Stimulated activated CD8-positive, alpha-beta memory T cell treated with anti-CD3 and anti-CD28 coated beads, Interleukin-15, amount 100 ng/mL, for 48 hours (primary cell): ENCODE measurements at regions not wholly inside any gene's neighbourhood (a gene's known extent, or its start where the extent isn't known, plus 50 kb on each side); places are given as distances from the start of the nearest gene placed in this dataset.

Experiments
- DNase-seq, 2 donors: peaks; one replicate each; pipeline ENCODE4 v3.0.0-alpha.2; 2020; ENCODE audit warnings: low read depth in 2 of 2

- no peak for DNase-seq
Measured at GRCh38 chr4:124469981-124470380, 242.6 kb downstream of the ANKRD50 start.

DNA sequence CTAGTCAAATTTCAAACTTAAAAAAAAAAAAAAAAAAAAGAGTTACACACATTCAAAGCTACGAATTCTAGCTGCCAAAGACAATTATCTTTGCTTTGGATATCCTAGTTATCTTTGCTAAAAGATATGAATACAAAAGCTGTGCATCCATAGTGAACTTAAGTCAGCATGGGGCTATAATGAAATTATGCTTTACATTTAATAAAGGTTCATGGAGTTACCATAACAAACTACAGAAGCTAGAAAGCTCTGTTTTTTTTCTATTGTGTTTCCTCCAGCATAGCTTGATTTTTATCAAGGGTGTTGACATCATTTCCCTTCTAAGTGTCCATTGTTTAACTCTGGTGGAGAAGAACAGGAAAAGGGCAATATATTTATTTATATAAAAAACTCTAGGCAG is 234.1 kb downstream of the ANKRD50 start:
- DNase-seq: no peak

DNA sequence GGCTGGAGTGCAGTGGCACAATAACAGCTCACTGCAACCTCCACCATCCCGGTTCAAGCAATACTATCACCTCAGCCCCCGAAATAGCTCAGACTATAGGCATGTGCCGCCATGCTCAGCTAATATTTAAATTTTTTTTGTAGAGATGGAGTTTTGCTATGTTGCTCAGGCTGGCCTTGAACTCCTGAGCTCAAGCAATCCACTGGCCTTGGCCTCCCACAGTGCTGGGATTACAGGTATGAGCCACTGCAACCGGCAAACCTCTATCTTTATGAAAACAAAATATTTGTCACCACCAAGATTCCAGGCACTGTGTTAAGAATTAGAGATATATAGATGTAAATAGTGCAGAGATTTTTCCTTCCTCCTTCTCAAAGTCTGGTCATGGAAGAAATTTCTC is 232.5 kb downstream of the ANKRD50 start:
- no peak for DNase-seq

DNA sequence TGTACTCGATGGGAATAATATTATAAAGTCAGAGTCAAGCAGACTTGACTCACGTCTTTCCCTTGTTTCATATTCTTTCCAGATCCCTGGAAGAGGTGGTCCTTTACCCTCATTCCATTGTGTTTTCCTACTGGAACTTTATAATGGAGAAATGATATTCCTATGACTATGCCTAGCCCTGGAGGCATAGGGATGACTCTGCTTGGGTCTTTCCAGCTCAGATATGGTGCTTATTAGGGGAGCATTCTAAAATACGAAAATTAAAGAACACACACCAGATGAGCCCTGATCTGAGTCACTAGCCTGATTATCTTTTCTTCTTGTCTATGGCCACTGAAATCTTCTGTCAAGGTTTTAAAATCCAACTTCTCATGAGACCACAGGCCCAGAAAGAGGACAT is 231.4 kb downstream of the ANKRD50 start:
- no peak for DNase-seq

DNA sequence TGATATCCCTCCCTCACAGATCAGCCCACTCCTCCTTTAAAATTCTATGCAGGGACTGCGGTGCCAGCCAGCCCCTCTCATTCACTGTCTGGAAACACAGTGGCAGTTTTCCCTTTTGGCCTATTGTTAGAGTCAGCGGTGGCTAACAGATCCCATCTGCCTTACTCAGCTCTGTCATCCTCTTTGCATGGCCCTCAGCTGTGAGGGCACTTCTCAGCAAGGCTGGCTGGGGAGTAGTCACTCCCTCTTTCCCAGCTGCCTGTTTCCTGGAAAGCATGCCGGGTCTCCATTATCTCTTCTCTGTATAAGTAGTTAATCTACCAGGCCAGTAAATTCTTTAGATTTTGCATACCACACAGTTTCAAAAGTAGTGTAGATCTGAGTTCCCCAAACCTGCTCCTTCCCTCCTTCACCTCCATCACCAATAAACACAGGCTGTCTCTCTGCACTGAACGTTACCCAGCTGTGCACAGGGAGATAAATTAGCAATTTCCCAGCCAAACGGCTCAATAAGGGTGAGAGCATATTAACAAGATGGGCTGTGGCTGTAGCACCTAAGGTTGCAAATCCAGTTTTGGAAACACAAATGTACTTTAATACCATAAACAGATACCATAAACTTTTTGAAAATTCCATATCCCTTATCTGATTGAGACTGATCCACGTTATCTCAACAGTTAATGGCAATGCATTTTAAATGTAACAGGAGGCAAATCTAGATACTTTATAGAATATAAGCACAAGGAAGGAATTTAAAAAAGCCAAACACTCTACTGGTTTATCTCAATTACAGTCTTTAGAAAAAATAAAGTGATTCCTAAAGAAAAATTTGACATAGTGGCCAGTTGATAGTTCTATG is 229.3 kb downstream of the ANKRD50 start:
- no peak for DNase-seq

GRCh38 chr4:124484008-124484407 is 228.5 kb downstream of the ANKRD50 start:
- no peak for DNase-seq

GRCh38 chr4:124484940-124485339 is 227.6 kb downstream of the ANKRD50 start:
- DNase-seq: no peak

DNA sequence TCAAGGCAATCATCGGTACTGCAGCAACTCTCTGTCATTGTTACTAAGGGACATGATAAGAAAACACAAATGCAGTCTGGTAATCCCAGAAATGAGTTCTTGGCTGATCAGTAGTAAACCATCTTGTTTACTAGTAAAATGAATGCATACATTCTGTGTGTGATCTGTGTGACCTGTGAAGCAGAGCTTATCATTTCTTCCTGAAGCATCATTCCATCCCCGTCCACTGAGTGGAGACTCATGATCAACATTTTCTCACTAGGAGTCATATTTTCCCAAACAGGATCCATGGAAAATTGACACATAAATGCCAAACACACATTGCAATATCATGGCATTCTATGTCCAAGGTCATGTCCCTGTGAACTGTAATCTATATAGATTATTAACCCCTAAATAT is 226.1 kb downstream of the ANKRD50 start:
- DNase-seq: no peak

GRCh38 chr4:124487651-124488050 is 224.9 kb downstream of the ANKRD50 start:
- DNase-seq: no peak

GRCh38 chr4:124491361-124492145 is 221.0 kb downstream of the ANKRD50 start:
- no peak for DNase-seq

DNA sequence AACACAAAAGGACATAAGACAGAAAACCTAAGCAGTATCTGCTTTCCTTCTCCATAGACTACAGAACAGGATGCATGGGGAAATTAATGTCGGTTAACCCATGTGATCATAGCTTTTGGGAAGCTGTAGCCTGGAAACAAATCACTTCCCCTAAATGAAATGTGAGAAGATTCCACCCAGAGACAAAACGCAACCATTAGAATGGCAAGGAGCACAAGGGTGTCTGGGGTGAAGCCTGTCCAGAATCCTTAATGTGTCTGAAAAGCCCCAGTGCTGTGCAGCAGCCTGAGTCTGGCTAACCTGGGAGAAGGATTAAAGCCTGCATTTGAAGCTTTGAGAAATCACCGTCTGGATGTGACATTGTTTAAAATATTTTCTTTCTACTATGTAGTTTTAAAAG is 213.3 kb downstream of the ANKRD50 start:
- no peak for DNase-seq

GRCh38 chr4:124501576-124501975 is 211.0 kb downstream of the ANKRD50 start:
- DNase-seq: no peak

GRCh38 chr4:124504431-124504830 is 208.1 kb downstream of the ANKRD50 start:
- no peak for DNase-seq

- DNase-seq: no peak
Measured at GRCh38 chr4:124505211-124505610, 207.3 kb downstream of the ANKRD50 start.

- DNase-seq: no peak
Measured at GRCh38 chr4:124509151-124509550, 203.4 kb downstream of the ANKRD50 start.

- no peak for DNase-seq
Measured at GRCh38 chr4:124514588-124514987, 197.9 kb downstream of the ANKRD50 start.

DNA sequence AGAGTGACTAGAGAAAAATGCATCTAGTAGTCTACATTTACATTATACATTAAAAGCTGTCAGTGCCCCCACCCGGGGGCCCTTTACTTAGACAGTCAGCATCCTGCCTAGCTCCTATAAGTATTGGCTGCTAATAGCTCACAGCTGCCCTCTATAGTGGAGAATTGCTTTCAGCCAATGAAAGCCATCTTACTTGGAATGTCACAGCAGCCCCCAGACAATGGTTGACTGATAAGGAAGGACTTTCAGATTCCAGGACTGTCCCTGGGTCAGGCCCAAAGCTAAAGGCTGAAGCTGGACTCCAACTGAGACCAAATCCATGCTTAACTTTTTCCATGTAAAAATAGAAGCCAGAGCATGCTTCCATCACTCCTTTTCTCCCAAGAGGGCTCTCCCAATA is 196.9 kb downstream of the ANKRD50 start:
- DNase-seq: no peak

GRCh38 chr4:124519196-124519595 is 193.3 kb downstream of the ANKRD50 start:
- no peak for DNase-seq

DNA sequence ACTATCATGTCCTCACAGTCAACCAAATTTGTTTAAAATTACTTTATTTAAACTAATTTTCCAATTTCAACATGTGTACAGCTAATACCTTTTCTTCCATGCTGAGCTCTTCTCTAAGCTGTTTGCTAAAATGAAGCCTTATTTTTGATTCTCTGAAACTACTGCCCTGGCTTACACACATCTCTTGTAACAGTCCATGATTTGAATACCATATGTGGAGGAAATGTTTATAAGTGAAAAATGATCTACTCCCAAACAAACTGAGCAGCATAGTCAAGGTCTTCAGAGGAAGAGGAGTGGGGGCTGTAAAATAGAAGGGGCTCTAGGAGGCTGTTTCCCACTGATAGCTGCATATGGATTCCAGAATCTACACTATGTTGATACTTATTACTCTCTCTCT is 188.7 kb downstream of the ANKRD50 start:
- no peak for DNase-seq

- no peak for DNase-seq
Measured at GRCh38 chr4:124525524-124525923, 187.0 kb downstream of the ANKRD50 start.

- no peak for DNase-seq
Measured at GRCh38 chr4:124526331-124526730, 186.2 kb downstream of the ANKRD50 start.

GRCh38 chr4:124526769-124527168 is 185.8 kb downstream of the ANKRD50 start:
- DNase-seq: no peak

DNA sequence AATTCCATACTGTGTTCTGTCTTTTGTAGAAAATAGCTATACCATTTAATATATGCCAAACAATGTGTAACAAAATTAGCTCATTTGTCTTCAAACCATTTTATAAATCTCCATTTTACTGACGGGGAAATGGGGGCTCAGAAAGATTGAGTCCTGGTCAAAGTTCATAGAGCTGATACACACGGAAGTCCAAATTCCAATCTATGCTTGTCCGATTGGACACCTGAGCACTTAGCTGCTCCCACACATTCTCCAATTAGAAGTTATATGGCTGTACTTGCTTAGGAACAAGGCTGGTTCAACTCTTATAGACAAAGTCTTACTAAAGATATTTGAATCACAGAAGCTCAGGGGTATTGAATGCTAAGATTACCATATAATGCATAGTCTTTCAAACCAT is 185.2 kb downstream of the ANKRD50 start:
- no peak for DNase-seq
